Panc1 (cell line): ENCODE measurements at regions not wholly inside any gene's neighbourhood (a gene's known extent, or its start where the extent isn't known, plus 50 kb on each side); places are given as distances from the start of the nearest gene placed in this dataset.

Experiments used
- ATAC-seq: fragments of 200-7000 bp; cut with Tn5 transposase; 2 replicates; pipeline ENCODE4 v1.9.1; 2020; ENCODE audit warnings: mild to moderate bottlenecking, moderate library complexity
- BruUV-seq: library from RNA; stranded (reverse); fragments of 400-500 nt; replicated peaks from 2 replicates; lab custom pipeline; 2021; lab: Mats Ljungman, UMichigan
- CTCF ChIA-PET: fragments of 300-600 bp; sonication (Branson Sonifier 250); formaldehyde crosslinking; loops from one replicate; lab custom pipeline; 2022; ENCODE audit warnings: antibody characterized with exemption; lab: Charles Lee
- POLR2A ChIA-PET: fragments of 300-600 bp; sonication (Branson Sonifier 250); formaldehyde crosslinking; loops from one replicate; lab custom pipeline; 2022; ENCODE audit warnings: antibody characterized with exemption; lab: Charles Lee
- DNase-seq: peaks from one replicate; pipeline ENCODE4 v3.0.0-alpha.2; 2010; ENCODE audit warnings: low read depth, low spot score
- H3K27ac ChIP-seq: 2 replicates; pipeline ENCODE4 v1.5.1; 2011; ENCODE audit warnings: mild to moderate bottlenecking, low read length, inconsistent platforms
- H3K27me3 ChIP-seq: fragments of 200-500 bp; sonication (Bioruptor generic); 2 replicates; pipeline ENCODE4 v1.6.0; 2014; ENCODE audit warnings: low read length, inconsistent platforms; ENCODE audit not compliant: control insufficient read depth, insufficient read depth
- H3K36me3 ChIP-seq: fragments of 200-500 bp; sonication (Bioruptor generic); 2 replicates; pipeline ENCODE4 v1.5.1; 2014; ENCODE audit warnings: inconsistent platforms, mild to moderate bottlenecking, low read length, moderate library complexity; ENCODE audit not compliant: control insufficient read depth, insufficient read depth
- H3K4me1 ChIP-seq: 2 replicates; pipeline ENCODE4 v1.5.1; 2011; ENCODE audit warnings: inconsistent platforms, mild to moderate bottlenecking, low read length, moderate library complexity; ENCODE audit not compliant: control insufficient read depth, insufficient read depth
- H3K4me3 ChIP-seq, 2 experiments: 2 replicates each; pipeline ENCODE4 v1.5.1; 2011 to 2012; ENCODE audit warnings: low read depth in 2 of 2, low read length in 2 of 2, mild to moderate bottlenecking in 2 of 2, inconsistent platforms in 1 of 2, moderate library complexity in 1 of 2
- H3K9me3 ChIP-seq: fragments of 200-500 bp; sonication (Bioruptor generic); 2 replicates; pipeline ENCODE4 v1.5.1; 2014; ENCODE audit warnings: low read depth, mild to moderate bottlenecking, inconsistent platforms, low read length, moderate library complexity; ENCODE audit not compliant: control insufficient read depth, insufficient read depth
- CTCF ChIP-seq: fragments of 450-650 bp; IDR thresholded peaks from 2 replicates; pipeline ENCODE4 v1.5.1; 2017; ENCODE audit warnings: mild to moderate bottlenecking
- POLR2AphosphoS5 ChIP-seq: IDR thresholded peaks from 2 replicates; pipeline ENCODE4 v1.6.1; 2012; ENCODE audit warnings: mild to moderate bottlenecking, low read depth, low read length, moderate library complexity
- REST ChIP-seq, 2 experiments: IDR thresholded peaks; 2 replicates each; pipeline ENCODE4 v1.6.1; 2011 to 2012; ENCODE audit warnings: low read depth in 2 of 2, control low read depth in 1 of 2, low read length in 1 of 2, mild to moderate bottlenecking in 1 of 2, moderate library complexity in 1 of 2; ENCODE audit not compliant: insufficient read depth in 1 of 2
- SIN3A ChIP-seq: IDR thresholded peaks from 2 replicates; pipeline ENCODE4 v1.6.1; 2012; ENCODE audit warnings: low read depth, mild to moderate bottlenecking, low read length, moderate library complexity, borderline replicate concordance; ENCODE audit not compliant: insufficient read depth
- TCF7L2 ChIP-seq: IDR thresholded peaks from 2 replicates; pipeline ENCODE4 v1.6.1; 2011; ENCODE audit warnings: mild to moderate bottlenecking, low read depth, low read length, inconsistent platforms
- in situ Hi-C: cut with HindIII; loops from 2 replicates; pipeline ENCODE4 v1.10.0; 2016; ENCODE audit warnings: low sequenced_read_pairs, low pct_unique_long_range_greater_than_20kb
- intact Hi-C: fragments of 100-400 bp; cut with micrococcal nuclease; formaldehyde crosslinking; loops from one replicate; pipeline ENCODE4 v1.10.0; 2022; ENCODE audit not compliant: unreplicated experiment

- no peak overlapping the region for H3K27ac ChIP-seq
- no peaks in the 10 kb centered on the region for H3K27me3 ChIP-seq
- DNase-seq (no peak), ATAC-seq (no peak)
- TF ChIP-seq REST (IDR thresholded peaks at IDR 0.05; ENCODE audit: insufficient read depth in 1 of 2, low read depth in 2 of 2, low read length in 1 of 2): no peak
- TF ChIP-seq POLR2AphosphoS5: no peak
- TF ChIP-seq SIN3A: no peak
- TF ChIP-seq CTCF: no peak
- no peak for TF ChIP-seq TCF7L2
- H3K36me3 ChIP-seq: no peaks in the 10 kb centered on the region
- in situ Hi-C loops (no loop called here), intact Hi-C loops (no loop called here)
- ChIA-PET POLR2A (no interaction called here), CTCF (no interaction called here)
- H3K4me3 ChIP-seq: no peak overlapping the region
- BruUV-seq: no TSS peak
- H3K9me3 ChIP-seq: no peaks in the 10 kb centered on the region
- H3K4me1 ChIP-seq: no peaks in the 10 kb centered on the region
Measured at GRCh38 chr9:95645992-95646391, 129.2 kb upstream of the PTCH1 start.

GRCh38 chr9:95645579-95645978 lies 128.8 kb upstream of the PTCH1 start:
- H3K4me3 ChIP-seq: no peak overlapping the region
- BruUV-seq: no TSS peak
- TF ChIP-seq CTCF (no peak), SIN3A (no peak)
- H3K27ac ChIP-seq: no peak overlapping the region
- H3K27me3 ChIP-seq: no peaks in the 10 kb centered on the region
- no peaks in the 10 kb centered on the region for H3K4me1 ChIP-seq
- no peak for ATAC-seq
- no peaks in the 10 kb centered on the region for H3K36me3 ChIP-seq
- intact Hi-C loops: no loop called here
- ChIA-PET CTCF (no interaction called here), POLR2A (no interaction called here)
- in situ Hi-C loops: no loop called here
- no peaks in the 10 kb centered on the region for H3K9me3 ChIP-seq
- no peak for DNase-seq
